ENCODE measurements at regions not wholly inside any gene's neighbourhood (a gene's known extent, or its start where the extent isn't known, plus 50 kb on each side); places are given as distances from the start of the nearest gene placed in this dataset.

DNA sequence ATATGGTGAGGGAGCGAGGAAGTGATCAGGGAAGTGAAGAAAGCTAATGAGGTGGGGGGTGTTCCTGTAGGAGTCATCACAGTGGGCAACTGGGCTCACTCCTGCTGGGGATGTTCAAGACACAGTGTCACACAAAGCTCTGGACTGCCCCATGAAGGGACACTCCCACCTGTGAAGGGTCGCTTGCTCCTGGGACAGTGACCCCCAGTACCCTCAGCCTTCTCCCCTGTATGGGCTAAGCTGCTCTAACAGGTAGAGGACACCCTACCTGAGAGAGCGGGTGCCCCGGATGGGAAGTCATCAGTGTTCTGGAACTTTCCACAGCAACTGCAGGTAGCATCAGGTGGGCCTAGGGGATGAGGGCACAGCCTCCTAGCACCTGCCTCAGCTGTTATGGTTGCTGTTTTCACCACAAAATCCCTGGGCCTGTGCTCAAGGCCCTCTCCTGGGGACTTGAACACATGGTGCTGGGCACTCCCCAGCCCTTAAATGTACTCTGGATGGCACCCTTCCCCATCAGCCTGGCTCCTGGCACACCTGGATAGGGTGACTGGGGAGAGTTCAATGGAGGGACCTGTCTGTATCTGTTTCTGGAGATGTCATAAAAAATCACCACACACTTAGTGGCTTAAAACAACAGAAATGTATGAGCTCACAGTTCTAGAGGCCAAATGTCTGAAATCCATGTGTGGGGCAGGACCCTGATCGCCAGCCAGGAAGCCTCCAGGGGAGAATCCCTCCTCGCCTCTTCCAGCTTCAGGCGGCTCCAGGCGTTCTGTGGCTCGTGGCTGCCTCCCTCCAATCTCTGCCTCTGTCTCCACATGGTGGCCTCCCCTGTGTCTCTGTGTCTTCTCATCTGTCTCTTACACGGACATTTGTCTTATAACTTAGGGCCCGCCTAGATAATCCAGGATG is 104.0 kb upstream of the CDH5 start:
- TF ChIP-seq, protein P1, sequence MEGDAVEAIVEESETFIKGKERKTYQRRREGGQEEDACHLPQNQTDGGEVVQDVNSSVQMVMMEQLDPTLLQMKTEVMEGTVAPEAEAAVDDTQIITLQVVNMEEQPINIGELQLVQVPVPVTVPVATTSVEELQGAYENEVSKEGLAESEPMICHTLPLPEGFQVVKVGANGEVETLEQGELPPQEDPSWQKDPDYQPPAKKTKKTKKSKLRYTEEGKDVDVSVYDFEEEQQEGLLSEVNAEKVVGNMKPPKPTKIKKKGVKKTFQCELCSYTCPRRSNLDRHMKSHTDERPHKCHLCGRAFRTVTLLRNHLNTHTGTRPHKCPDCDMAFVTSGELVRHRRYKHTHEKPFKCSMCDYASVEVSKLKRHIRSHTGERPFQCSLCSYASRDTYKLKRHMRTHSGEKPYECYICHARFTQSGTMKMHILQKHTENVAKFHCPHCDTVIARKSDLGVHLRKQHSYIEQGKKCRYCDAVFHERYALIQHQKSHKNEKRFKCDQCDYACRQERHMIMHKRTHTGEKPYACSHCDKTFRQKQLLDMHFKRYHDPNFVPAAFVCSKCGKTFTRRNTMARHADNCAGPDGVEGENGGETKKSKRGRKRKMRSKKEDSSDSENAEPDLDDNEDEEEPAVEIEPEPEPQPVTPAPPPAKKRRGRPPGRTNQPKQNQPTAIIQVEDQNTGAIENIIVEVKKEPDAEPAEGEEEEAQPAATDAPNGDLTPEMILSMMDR (IDR thresholded peaks at IDR 0.05) = no peak
- TF ChIP-seq POLR2A (IDR thresholded peaks at IDR 0.05) = no peak
- Histone ChIP-seq H3K27me3 (no peaks in the 10 kb centered on the region), H3K36me3 (replicated peaks in 1 of 2; ENCODE audit: insufficient read depth in 1 of 2, low read depth in 2 of 2) (no peaks in the 10 kb centered on the region), H3K4me1 (no peaks in the 10 kb centered on the region), H3K9me3 (no peaks in the 10 kb centered on the region), H3K4me3 (no peak overlapping the region), H3K27ac (no peak overlapping the region)
- intact Hi-C loops (cut with DNase I) = no loop called here
- WGBS, 2 donors = 83 to 88% methylated on average over 10 to 11 of the region's 11 CpGs
- DNase-seq (peak in 1 of 4 donors; percentile 19), ATAC-seq (peak; percentile 32)

DNA sequence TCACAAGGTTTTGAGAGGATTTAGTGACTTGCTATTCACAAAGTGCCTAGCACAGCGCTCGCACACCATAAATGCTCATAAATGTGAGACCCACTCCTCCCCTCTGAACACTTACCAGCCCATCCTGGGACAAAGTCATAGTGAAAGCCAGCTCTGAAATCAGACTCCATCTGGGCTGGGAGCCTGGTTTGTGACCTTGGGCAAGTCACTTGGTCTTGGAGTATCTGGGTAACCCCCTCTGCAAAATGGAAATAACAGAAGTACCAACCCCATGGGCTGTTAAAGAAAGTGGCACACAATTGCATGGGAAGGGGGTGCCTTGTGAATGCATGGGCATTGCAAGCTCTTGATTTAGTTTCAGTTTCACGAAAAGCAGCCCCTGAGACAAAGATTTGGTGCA is 104.7 kb upstream of the CDH5 start:
- Histone ChIP-seq H3K4me1 (no peaks in the 10 kb centered on the region), H3K36me3 (replicated peaks in 1 of 2; ENCODE audit: insufficient read depth in 1 of 2, low read depth in 2 of 2) (no peaks in the 10 kb centered on the region), H3K27me3 (no peaks in the 10 kb centered on the region), H3K9me3 (no peaks in the 10 kb centered on the region), H3K27ac (no peak overlapping the region), H3K4me3 (no peak overlapping the region)
- TF ChIP-seq, protein P1 (IDR thresholded peaks at IDR 0.05) = no peak
- TF ChIP-seq POLR2A (IDR thresholded peaks at IDR 0.05) = no peak
- WGBS, 2 donors = 75 to 87% methylated on average over 3 of the region's 3 CpGs
- intact Hi-C loops (cut with DNase I) = no loop called here
- DNase-seq (no peak), ATAC-seq (no peak)

- Histone ChIP-seq H3K27ac (no peak overlapping the region), H3K36me3 (replicated peaks in 1 of 2; ENCODE audit: insufficient read depth in 1 of 2, low read depth in 2 of 2) (no peaks in the 10 kb centered on the region), H3K27me3 (no peaks in the 10 kb centered on the region), H3K4me3 (no peak overlapping the region), H3K4me1 (no peaks in the 10 kb centered on the region), H3K9me3 (no peaks in the 10 kb centered on the region)
- no peak for DNase-seq
- no peak for TF ChIP-seq POLR2A (IDR thresholded peaks at IDR 0.05)
- TF ChIP-seq, protein P1 (IDR thresholded peaks at IDR 0.05) = no peak
- intact Hi-C loops (cut with DNase I) = no loop called here
- WGBS, 2 donors = 60 to 62% methylated on average over 14 of the region's 14 CpGs
- no peak for ATAC-seq
These were observed 105.8 kb upstream of the CDH5 start for GRCh38 chr16:66260522-66261254.

DNA sequence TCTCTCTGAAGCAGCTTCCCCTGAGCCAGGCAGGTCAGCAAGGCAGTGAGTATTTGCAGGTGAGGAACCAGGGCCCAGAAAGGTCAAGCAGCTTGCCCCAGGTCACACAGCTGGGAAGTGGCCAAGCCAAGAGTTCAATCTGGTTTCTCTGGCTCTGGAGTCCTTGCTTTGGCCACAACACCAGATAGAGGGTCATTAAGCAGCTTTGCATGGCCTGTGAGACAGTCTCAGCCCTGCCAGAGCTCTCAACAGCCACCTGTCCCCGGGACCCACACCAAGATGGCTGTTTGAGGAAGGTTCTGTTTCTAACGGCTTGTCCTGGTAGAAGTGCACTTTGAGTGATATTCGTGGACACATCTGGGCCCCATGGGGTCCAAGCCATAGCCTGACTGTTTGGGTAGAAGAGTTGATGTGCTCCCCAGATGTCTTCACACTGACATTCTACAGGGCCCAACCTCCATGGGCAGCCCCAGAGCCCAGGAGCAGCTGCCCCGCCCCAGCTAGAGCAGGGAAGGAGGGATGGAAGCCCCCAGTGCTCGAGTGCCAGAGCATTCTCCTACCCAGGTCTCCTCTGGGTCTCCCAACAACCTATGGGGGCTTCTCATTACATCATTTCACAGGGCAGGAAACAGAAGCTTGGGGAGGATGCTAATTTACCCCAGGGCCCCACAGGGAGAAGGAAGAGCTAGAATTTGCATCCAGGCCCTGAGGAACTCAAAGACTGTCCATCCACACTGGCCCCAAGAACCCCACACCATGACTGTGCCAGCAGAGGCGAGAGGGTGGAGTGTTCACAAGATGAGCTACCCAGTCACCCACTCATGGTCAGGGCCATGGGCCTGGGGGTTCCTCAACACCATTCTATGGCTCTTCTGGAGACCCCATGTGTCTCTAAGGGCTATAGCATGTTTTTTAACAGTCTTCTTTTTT is 107.3 kb upstream of the CDH5 start:
- H3K4me3 ChIP-seq = no peak overlapping the region
- intact Hi-C loops (cut with DNase I) = no loop called here
- H3K27ac ChIP-seq = no peak overlapping the region
- DNase-seq = no peak
- H3K4me1 ChIP-seq = no peaks in the 10 kb centered on the region
- H3K27me3 ChIP-seq = no peaks in the 10 kb centered on the region
- TF ChIP-seq, protein P1 (IDR thresholded peaks at IDR 0.05) = no peak
- TF ChIP-seq POLR2A (IDR thresholded peaks at IDR 0.05) = no peak
- H3K36me3 ChIP-seq (replicated peaks in 1 of 2; ENCODE audit: insufficient read depth in 1 of 2, low read depth in 2 of 2) = no peaks in the 10 kb centered on the region
- H3K9me3 ChIP-seq = no peaks in the 10 kb centered on the region
- WGBS, 2 donors = 56 to 100% methylated on average over 1 to 6 of the region's 6 CpGs
- no peak for ATAC-seq
